ENCODE measurements at regions not wholly inside any gene's neighbourhood (a gene's known extent, or its start where the extent isn't known, plus 50 kb on each side); places are given as distances from the start of the nearest gene placed in this dataset.
"Not testable (repeated sequence)": the region's sequence is repeated elsewhere in the genome, so short reads cannot be mapped to it uniquely, and the experiment has no call there.

GRCh38 chr17:30707724-30708240 lies 116.7 kb downstream of the CRLF3 start:
- TF ChIP-seq CTCF (IDR thresholded peaks at IDR 0.05; ENCODE audit: insufficient read depth, low read length, poor library complexity, severe bottlenecking); EZH2phosphoT487 (conservative IDR thresholded peaks at IDR 0.05; ENCODE audit: low read length): not testable (repeated sequence)
